GM18520 (cell line): ENCODE measurements at regions not wholly inside any gene's neighbourhood (a gene's known extent, or its start where the extent isn't known, plus 50 kb on each side); places are given as distances from the start of the nearest gene placed in this dataset.
"Not testable (repeated sequence)": the region's sequence is repeated elsewhere in the genome, so short reads cannot be mapped to it uniquely, and the experiment has no call there.

Experiments
- ATAC-seq: cut with Tn5 transposase; IDR thresholded peaks from one replicate; pipeline ENCODE4 v1.9.1; 2021; ENCODE audit not compliant: unreplicated experiment

DNA sequence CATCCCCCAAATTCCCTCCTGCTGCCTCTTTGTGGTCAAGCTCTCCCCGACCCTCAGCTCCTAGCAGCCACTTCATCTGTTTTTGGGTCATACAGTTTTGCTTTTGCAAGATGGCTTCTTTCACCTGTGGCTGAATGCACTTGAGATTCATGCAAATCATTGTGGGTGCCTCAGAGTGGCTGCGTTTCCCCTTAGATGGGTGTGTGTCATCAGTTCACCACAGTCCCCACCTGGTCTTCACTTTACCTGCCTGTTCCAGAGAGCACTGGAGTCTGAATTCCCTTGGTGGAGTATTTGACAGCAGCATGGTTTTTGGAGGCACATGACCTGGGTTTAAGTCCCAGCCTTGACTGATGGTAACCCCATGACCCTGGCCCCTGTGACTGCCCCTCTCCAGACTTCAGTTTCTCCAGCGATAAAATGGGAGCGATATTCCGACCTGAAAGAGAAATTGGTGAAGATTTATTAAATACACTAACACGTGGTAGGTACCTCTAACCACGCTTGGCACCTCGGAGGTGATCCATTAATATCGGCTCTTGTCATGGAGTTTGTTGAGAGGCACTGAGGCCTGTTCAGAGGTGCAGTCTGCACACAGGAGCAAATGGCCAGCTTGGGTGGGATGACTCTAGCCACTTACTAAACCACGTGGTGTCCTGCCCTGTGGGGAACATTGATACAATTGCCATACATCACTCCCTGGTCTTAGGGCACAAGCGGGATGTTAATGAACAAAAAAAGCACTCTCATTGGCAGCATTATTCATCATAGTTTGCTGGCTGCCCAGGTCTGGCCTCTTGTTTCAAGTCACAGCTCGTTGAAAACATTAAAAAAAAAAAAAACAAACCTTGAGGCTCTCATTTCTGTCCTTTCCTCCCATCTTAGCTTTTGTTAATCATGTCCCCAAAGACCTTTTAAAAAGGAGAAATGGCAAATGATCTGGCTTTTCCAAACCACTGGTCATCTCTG lies 167.2 kb upstream of the KCNG1 start:
- ATAC-seq: no peak

DNA sequence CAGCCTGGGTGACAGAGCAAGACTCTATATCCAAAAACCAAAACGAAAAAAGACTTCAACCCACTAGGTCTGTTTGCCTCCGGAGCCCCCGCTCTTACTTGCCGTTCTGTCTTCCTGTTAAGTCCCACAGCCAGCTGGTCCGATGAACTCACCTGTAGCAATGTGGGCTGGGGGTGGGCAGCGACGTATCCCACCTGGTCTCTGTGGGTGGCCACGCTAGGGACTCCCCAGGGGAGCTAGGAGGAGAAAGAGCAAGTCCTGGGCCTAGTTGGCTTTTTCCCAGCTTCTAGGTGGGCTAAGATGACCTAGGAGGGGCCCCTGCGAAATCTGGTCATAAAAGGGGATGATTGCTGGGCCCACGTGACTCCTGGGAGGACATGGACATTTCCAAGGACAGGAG lies 166.0 kb upstream of the KCNG1 start:
- ATAC-seq: no peak

DNA sequence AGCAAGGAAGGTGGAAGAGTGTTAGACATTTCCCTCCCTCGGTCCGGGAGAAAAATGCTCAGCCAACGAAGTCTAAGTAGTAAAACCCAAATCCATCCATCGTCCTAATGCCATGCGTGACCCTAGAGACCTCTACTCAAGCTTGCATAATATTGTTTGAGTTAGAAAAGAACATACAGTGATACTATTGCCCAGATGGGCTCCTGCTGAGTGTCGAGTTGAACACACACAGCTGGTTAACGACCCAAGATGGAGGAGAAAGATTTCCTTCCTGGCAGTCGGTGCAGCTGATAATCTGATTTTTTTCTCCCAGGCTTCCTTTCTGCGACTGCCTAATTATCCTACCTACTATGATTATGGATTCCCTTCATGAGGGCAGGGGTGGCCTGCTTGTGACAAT lies 164.4 kb upstream of the KCNG1 start:
- no peak for ATAC-seq

DNA sequence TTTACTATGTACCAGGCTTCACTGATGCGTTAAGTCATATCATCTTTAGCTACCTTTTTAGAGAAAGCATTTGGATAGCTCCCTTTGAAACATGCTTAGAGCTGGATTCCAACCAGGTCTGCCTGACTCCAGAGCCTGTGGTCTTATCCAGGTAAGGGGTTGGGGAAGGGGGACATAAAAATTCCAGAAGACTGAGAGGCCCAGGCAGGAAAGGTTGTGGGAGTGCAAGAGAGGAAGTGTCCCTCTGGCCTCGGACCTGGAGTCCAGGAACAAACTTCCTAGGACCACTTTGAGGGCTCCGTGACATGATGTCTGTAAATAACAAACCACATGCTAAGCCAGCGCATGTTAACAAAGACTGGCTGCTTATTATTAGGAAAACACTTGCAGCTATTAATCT lies 163.0 kb upstream of the KCNG1 start:
- no peak for ATAC-seq

DNA sequence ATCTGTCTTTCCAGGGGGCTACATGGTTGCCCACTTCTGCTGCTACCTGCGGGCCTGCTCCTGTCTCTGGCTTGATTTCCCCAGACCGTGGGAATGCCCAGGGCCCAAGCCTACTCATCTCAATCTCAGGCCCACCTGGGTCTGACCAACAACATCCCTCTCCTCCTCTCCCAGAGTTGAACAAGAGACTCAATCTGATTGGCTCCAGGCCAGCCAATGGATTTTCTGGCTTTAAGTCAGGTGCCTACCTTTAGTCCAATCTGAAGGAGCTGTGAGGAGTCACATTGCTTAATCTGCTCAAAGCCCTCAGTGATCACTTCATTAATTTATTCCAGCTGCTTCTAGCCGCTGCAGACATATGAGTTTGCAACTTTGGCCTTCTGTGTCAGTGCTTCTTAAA lies 162.4 kb upstream of the KCNG1 start:
- ATAC-seq: no peak

DNA sequence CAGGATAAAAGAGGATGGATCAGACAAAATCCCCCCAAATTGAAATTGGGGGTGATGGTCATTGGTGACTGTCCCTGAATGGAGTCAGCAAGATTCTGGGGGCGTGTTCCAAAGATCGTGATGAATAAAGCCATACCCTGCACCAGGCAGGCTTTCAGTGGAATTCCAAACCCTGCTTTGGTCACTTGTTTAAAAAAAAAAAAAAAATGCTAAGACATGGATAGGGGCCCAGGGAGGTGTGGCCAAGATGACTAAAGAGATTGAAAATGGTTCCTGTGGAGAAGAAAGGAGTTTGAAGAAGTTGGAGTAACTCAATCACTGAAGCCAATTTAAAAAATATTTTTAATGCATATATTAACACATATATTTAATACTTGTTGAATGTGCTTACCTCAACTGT lies 161.4 kb upstream of the KCNG1 start:
- no peak for ATAC-seq

DNA sequence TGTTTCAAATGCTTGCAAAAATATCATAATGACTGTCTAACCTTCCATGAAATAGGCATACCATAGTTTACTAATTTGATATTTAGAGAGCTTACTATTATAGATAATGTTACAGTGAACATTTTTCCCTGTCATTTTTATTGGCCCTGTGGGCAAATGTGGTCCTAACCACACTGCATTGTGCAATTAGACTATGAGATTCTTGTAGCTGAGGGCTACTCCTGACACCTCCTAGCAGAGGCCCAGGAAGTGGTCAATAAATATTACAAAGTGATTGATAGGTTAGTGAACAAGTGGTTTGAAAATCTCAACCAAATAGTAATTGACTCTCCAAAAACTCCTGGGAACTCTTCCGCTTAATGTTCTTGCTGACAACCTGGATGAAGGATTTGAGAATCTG lies 160.5 kb upstream of the KCNG1 start:
- ATAC-seq: no peak

DNA sequence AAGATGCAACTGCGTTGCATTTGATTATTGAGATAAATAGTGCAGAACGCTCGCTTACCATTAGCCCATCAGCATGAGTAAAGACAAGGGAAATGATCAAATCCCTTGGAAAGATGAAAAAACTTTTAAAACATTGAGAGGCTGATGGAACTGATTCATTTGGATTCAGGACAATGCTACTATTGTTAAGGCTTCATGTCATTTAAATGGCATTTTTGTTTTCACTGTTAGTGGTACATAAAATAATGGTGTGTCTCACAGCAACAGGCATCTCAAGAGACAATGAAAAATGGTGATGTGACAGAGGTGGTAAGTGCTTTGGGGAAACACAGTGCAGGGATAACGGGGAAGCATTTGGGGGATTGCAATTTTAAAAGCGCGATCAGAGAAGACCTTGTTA lies 159.7 kb upstream of the KCNG1 start:
- ATAC-seq: no peak

DNA sequence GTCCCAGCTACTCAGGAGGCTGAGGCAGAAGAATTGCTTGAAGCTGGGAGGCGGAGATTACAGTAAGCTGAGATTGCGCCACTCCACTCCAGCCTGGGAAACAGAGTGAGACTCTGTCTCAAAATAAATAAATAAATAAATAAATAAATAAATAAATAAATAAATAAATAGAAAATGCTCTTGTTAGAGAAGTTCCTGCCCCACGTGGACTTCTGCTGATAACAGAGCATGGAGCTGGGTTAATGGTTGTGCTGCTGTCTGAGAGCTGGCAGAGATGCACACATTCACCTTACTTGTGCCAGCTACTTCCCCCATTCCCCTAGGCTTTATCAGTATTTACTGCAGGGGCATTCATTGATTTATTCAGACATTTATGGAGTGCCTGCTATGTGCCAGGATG lies 155.2 kb upstream of the KCNG1 start:
- ATAC-seq: no peak

DNA sequence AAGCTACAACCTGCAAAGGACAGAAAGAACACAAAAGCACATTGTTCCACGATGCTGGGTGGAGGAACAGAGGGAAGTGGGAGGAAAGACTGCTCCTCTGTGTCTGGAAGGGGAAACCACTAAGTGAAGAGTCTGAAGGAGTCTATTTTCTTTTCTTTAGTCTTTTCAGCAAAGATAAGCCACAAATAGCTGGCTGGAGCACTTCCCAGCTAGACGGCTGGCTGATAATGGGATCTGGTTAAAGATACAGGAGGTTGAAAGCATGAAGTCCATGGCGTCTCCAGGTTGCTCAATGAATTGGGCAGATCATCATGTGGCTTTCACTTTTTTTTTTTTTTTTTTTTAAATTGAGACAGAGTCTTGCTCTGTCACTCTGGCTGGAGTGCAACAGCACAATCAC lies 154.0 kb upstream of the KCNG1 start:
- ATAC-seq: no peak

DNA sequence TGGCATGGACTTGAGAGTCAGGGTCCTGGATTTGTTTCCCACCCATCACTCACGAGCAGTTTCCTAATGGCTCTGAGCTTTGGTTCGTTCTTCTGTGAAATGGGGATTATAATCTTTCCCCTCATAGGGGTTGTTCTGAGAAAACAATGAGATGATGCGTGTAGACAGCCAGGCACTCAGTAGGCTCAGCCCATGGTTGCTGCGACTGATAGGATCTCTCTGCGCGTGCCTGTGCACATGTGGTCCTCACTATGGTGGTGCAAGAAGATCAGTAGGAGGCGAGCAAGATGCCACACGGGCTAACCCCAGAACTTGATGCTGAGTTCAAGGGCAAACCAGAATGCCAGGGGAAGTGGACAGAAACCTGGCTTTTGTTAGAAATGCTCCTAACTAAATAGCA lies 153.5 kb upstream of the KCNG1 start:
- ATAC-seq: no peak

DNA sequence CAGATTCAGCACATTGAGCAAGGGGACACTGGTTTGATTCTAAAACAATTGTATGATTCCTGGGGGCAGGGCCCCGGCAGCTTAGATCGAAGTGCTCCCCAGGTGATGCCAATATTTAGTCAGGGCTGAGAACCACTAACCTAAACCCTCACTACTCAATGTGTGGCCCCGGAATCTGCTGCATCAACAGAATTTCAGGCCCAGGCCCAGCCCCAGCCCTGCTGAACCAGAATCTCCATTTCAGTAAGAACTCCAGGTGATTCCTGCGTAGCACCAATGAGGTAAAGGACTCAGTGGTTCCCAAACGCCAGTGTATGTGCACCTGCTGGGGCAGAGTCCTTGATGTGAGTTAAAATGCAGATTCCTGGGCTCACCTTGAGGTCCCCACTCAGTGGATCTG lies 152.8 kb upstream of the KCNG1 start:
- no peak for ATAC-seq

DNA sequence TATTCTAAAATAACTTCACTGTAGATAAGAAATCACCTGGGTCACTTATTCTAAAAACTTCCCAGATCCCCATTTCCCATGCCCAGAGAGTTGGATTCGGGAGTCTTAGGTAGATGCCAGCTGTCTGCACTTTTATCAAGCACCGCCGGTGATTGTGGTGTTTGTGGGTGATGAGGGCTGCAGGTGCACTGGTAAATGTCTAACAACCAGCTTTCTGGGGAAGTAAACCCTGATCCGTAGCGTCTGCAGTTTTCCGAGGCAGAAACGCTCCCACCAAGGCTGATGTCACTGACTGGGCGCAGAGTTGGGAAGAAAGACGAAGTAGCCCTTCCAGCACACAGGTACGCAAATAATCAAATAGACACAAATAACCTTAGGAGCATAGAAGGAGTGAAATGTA lies 152.2 kb upstream of the KCNG1 start:
- no peak for ATAC-seq

DNA sequence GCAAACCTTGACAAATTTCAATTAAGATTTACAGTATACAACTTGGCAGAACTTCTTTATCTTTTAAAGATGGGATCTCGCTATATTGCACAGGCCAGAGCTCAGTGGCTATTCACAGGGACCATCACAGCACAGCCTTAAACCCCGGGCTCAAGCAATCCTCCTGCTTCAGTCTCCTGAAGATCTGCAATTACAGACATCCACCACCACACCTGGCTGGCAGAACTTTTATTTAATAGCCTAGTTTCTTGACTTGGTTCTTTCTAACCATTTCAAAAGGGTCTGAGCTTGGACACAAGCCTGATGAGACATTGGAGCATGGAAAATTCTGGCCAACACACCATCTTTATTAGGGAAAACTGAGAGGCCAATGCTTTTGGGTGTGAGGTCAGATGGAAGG lies 151.6 kb upstream of the KCNG1 start:
- ATAC-seq: no peak

DNA sequence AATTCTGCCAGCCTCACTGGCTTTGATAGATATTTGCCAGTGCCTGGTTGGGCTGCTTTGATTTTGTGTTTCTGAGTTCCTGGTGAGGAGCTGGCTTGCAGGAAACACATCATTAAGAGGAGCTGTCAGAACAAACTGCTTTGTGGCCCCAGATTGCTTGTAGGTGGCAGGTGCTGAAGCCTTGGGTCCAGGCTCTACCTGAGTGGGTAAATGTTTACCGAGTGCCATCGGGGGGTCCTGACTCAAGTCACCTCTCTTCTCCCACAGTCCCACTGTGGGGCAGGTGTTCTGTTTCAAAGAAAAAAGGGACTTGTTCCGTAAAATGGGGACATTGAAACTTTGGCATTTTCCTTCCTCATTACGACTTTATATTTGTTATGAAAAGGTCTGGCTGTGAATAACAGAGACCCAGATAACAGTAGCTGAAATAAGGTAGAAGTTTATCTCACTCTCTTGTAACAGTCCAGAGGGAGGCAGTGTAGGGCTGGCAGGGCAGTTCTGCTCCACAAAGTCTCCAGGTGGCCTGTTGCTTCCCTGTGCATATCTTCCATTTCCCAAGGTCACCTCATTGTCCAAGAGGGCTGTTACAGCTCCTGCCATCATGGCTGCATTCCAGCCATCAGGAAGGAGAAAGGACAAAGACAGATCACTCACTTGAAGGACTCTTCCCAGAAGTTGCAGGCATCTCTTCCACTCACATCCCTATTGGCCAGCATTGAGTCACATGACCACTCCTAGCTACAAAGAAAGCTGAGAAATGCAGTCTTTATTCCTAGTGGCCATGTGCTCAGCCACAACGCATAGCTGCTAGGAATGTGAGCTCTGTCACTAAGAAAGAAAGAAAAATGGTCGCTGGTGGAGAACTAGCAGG lies 149.9 kb upstream of the KCNG1 start:
- ATAC-seq: no peak

DNA sequence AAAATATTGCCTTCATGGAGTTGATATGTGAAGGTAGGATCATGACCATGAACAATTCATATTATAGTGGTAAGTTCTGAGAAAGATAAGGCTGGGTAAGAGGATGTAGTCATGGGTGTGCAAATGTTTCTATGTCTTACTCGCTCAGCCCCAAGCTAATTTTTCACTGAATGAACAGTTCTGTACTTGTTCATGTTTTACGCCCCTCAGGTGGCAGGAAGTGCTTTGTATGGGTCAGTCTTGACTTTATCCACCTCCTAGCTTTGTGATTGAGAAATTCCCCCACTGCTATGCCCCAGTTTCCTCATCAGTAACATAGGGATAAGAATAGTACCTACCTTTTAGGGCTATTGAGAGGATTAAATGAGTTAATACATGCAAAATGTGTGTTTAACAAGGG lies 148.2 kb upstream of the KCNG1 start:
- ATAC-seq: no peak

DNA sequence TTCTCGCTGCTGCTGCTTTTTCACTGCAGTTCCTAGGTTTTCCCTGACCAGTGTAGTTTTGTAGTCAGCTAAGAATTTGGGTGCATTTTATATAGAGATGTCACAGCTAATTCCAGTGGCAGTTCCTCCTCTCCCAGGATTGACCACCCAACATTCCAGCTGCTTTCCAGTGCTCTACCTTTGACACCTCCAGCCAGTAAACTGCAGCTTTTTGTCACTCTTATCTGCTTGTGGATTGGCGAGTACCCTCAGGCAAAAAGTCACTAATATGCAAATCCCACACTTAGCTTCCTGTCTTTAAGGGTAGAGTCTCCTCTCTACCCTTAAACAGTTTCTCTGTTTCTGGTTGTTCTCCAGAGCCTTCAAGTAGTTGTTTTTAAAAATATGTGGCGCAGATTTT lies 146.9 kb upstream of the KCNG1 start:
- no peak for ATAC-seq

DNA sequence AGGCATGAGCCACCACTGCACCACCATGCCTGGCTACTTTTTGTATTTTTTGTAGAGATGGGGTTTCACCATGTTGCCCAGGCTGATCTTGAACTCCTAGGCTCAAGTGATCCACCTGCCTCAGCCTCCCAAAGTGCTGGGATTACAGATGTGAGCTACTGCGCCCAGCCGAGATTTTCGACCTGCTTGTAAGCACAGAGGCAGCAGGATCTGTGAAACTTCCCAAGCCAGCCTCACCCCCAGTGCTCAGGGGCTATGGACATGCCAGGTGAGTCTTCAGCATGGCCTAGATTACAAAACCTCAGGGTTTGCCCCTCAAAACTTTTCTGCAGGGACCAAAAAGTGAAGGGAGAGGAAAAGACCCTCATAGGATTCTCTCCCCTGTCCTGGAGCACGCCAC lies 145.0 kb upstream of the KCNG1 start:
- not testable (repeated sequence) for ATAC-seq

DNA sequence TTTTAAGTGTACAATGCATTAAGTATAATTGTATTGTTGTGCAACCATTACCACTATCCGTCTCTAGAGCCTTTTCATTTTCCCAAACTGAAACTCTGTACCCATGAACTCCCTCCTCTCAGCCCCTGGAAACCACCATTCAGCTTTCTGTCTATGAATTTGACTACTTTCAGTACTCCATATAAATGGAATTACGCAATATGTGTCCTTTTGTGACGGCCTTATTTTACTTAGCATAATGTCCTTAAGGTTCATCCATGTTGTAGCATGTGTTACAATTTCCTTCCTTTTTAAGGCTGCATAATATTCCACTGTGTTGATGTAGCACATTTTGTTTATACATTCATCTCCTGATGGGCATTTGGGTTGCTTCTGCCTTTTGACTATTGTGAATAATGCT lies 143.6 kb upstream of the KCNG1 start:
- no peak for ATAC-seq

DNA sequence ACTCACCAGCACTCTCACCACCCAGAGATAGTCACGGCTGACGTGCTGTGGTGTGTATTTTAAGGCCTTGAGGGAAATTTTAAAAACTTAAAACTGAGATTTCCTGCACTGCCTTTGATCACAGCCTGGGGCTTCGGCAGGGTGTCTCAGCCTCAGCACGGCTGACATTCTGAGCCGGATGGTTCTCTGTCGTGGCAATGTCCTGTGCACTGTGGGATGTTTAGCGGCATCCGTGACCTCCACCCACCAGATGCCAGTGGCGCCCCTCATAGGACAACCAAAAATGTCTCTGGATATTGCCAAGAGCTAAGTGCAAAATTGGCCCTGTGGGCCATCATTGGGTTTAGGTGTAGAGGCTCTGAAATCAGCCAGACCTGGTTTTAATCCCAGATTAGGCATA lies 142.2 kb upstream of the KCNG1 start:
- ATAC-seq: no peak

DNA sequence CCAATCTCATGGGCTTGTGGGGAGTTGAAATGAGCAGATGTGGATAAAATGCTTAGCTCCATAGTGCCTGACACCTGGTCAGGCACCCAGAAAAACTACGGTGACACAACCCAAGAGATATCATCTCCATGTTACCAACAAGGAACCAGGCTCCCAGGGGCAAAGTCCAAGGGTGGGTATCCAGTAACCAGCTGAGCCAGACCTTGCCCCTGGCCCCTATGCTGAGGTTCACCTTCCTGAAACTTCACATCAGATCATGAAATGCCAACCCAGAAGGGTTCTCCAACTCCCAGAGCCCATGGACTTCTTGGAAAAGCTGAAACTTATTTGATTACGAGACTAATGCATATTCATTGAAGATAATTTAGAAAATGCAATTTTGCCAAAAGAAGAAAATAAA lies 141.8 kb upstream of the KCNG1 start:
- ATAC-seq: no peak

DNA sequence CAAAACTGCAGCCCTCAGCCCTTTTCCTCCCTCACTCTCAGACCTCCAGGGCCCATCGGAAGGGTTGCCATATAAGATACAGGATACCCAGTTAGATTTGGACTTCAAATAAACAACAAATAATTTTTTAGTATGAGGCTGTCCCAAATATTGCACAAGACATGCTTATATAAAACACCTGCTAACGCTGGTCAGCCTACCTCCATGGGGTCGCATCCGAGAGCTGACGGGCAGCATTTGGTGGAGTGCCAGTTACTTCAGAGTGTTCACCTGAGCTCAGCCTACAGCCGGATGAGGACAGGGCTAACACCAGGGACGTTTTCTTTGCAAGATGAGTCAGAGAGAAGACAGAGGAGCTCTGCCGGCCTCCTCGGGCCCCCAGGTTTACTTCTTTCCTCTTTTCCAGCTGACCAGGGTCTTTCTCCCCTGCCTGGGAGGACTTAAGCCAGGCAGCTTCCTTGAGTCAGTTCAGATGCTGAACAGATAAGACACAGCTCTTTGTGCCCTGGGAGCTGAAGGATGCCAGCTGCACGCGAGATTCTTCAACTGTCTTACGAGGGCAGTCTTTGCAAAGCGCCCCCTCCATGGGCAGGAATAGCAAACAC lies 141.2 kb upstream of the KCNG1 start:
- no peak for ATAC-seq
